CD4-positive, alpha-beta T cell treated with Interleukin-4 for 4 hours (primary cell): ENCODE measurements at regions not wholly inside any gene's neighbourhood (a gene's known extent, or its start where the extent isn't known, plus 50 kb on each side); places are given as distances from the start of the nearest gene placed in this dataset.
"Not testable (repeated sequence)": the region's sequence is repeated elsewhere in the genome, so short reads cannot be mapped to it uniquely, and the experiment has no call there.

Source experiments
- DNase-seq: peaks from one replicate; pipeline ENCODE4 v3.0.0-alpha.2; 2020

DNA sequence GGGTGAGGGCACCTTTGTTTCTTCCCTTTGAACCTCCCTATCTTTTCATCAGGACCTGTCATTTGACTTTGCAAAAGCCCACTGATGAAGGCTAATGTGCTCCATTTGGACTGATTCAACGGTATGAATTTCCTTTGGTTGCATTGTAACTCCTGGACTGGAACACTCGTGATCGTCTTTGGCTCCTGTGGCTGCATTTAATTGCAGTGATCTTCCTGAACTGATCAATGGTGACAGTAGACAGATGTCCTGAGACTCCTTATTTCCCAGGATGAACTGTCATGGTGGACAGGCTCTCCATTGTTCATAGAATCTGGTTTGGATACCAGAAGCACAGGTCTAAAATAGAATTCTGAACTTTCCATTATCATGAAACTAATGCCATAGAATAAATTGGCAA, 224.8 kb upstream of the GAP43 start:
- DNase-seq: no peak

DNA sequence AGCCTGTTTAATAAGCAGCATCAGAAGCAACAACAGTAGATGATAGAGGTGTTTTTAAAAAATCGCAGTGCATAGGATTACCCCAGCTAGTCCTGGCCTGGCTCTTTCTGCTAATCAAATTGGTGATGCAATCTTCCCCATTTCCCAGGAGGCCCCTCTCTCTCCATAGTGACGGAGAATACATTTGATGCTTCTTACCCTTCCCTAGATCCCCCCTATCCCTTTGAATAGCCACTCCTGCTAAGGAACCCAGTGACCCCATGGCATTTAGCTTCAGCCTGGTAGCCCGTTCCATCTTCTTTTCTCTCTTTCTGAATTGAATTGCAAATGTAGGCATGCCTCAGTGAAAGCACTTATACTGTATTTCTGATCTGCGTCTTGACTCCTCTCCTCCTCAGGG, 223.6 kb upstream of the GAP43 start:
- DNase-seq: no peak

DNA sequence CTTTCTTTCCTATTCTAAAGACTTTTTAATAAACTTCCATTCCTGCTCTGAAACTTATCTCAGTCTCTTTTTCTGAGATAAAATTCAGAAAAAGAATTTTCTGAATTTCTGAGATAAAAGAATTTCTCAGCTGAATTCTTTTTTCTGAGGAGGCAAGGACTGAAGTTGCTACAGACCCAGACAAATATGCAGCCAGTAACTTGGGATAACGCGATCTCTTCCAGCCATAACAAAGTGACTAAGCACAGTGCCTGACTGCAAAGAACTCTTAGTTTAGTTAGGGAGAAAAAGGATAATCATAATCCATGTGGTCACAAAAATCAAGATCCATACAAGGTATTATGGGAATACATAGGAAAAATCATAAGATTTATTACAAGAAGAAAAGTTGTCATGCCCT, 222.0 kb upstream of the GAP43 start:
- no peak for DNase-seq

DNA sequence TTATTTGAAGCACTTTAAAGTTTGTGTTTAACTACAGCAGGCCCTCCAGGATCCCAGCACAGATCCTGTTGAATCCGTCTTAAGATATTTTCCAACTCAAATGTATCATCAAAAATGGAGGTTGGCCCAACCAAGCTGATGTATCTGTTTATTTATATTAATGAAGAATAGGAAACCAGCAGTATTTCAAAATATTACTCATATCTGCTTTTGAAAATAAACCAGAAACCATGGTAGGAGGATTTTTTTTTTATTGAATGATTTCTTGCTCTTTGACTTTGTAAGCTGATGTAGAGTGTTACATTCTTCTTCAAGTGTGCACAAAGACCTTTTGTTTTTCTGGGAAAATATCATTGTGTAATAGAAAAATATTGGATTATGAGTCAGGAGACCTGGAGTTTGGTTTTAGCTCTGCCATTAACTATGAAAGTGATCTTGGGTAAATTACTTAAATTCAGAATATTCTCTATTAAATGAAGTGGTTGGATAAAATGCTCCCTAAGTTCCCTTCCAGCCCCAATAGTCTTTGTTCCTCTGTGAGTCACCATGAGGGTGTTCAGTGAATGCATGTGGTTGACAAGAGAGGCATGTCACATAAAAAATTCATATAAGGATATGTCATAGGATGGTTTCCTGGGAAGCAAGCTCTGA, 221.3 kb upstream of the GAP43 start:
- DNase-seq: no peak

DNA sequence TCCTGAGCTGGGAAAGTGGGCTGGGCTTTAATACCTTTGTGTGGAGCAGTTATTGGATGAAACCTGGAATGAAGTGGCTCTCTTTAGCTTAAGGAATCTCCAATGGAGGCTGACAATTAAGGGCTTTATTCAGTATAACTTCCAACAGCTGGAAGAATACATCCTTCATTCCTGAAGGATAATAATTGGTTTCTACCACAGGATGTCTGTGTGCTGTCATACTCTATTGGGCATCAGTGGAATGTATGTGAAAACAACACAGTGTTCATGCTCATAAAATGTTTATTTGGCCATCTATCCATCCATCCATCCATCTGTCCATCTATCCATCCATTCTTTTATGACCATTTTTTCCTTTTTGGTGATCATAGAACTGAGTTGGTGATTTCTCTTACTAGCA, 220.7 kb upstream of the GAP43 start:
- no peak for DNase-seq

DNA sequence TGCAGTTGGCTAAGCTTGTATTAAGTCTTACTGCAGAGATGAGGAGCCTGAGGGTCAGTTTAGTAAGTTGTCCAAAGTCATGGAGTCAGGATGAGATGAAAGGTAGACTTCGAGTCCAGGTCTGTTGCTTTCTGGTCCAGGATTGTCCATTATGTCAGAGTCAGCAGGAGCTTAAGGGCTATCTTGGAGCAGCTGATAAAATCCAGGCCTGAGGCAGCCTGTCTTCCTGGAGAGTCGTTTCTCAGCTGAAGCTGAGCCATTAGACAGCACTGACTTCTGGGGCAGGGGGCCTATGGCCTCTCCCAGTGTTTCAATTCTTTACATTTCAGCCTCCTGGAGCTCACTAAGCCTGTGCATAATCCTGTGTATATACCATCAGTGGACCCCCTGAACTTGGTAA, 219.5 kb upstream of the GAP43 start:
- no peak for DNase-seq

DNA sequence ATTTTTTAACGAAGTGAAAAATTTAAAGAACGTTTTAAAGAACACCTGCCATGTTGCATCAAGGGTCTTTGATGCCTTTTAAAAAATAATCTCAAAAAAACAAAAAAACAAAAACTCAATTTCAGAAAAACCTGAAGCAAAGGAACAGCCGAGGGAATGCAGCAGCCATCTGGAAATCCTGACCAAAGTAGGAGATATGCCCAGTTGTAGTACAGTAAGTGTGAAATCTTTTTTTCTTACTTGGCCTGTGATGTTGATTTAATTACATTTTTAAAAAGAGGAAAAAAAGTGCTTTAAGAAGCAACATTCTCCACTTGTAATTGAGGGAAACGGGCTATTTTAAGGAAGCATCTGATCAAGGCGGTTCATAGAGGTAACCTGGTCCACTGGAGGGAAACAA, 213.7 kb upstream of the GAP43 start:
- DNase-seq: no peak

DNA sequence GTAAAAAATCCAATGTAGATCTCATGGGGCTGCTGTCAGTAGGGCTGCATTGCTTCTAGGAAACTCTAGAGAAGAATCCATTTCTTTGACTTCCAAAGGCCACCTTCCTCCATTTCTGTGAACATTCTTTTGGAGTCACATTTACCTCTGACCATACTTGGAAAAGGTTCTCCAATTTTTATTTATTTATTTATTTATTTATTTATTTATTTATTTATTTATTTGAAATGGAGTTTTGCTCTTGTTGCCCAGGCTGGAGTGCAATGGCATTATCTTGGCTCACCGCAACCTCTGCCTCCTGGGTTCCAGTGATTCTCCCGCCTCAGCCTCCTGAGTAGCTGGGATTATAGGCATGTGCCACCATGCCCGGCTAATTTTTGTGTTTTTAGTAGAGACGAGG, 208.7 kb upstream of the GAP43 start:
- not testable (repeated sequence) for DNase-seq

DNA sequence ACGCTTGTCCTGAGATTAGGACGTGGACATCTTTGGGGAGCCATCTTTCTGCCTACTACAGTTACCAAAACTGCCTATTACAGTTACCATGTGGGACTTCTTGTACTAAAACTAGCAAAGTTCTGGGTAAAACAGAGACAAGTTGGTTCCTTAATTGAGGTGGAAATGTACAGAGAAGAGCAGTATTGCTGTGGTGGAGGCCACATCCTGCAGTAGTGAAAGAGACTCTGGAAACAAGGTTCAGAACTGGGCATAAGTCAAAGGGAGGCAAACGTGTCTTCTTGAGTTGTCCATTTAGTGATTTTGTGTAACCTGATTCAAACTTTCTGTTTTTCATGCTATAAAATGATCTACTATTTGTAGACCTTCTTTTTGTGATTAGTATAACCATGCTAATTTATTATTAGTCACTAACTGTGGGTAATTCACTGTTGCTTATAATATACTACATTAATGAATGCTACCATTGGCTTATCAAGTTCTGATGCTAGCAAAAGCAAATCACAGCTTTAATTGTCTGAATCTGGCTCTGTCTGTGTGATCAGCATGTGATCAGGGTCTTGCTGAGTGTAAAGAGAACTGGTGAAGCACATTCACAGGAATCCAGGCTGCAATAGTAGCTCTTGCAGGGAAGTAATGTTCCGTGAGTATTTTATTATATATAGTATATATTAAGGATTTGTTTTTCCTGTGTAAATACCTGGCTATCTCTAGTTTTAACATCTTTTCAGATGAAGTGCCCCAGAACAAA, 207.9 kb upstream of the GAP43 start:
- no peak for DNase-seq

DNA sequence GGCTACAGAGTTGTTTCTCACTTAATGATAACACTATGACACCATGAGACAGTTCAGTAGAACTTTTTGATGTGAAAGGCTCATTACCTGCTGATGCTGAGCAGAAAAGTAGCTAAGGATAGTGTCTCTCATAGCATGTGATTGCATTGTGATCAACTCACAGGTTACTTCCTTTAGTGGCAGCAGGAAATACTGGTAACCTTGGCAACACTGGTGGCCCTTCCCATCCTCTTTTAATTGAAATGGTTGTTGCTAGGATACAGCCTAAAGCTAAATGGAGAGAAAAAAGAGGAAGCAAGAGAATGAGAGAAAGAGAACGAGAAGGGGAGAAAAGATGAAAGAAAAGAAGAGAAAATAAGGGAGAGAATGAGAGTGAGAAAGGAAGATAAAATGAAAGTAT, 204.7 kb upstream of the GAP43 start:
- DNase-seq: no peak

DNA sequence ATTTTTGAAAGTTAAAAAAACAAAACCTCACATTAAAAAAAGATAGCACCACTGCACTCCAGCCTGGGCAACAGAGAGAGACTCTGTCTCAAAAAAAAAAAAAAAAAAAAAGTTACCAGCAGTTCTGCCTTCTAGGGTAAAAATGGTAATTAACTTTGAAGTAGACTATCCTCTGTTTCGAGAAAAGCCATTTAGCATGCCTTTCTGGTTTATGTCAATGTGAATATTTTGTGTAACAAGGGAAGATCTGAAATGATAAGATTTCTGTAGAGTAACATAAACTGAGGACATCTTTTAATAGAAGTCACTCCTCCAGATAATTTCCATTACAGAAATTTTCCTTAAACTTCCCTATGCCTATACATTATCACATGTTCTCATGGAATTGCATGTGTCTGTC, 203.2 kb upstream of the GAP43 start:
- no peak for DNase-seq

DNA sequence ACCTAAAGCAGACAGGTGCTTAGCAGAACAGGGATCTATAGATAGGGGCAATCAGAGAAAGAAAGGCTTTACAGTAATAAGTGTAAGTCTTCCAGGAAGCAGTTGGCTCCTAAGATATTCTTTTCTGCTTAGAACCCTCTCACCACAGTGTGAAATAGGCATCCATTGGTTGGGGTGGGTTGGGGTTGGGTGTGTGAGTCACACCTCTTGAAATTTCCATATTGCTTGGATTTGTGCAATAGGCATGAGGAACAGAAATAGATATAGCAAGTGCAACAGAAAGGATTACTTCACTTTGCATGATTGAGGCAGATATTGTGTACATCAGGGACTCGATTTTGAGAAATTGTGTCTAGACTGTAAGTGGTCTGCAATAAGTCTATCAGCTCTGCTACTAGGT, 200.1 kb upstream of the GAP43 start:
- DNase-seq: no peak

DNA sequence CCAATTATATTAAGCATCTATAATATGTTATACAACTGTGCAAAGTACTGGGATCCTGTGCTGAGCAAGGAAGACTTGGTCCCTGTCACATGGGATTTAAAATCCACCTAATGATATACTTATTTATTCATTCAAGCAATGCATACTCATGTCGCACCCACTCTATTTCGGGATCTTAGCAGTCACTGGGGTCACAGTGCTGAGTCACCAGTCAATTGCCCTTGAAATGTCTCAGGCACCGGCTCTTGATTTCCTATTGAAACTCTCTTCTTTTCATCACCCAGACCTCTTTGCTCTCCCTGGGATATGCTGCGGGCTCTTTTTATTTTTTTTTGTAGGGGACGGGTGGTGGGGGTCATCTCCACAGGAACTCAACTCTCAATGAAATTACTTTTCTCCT, 194.5 kb upstream of the GAP43 start:
- DNase-seq: no peak

DNA sequence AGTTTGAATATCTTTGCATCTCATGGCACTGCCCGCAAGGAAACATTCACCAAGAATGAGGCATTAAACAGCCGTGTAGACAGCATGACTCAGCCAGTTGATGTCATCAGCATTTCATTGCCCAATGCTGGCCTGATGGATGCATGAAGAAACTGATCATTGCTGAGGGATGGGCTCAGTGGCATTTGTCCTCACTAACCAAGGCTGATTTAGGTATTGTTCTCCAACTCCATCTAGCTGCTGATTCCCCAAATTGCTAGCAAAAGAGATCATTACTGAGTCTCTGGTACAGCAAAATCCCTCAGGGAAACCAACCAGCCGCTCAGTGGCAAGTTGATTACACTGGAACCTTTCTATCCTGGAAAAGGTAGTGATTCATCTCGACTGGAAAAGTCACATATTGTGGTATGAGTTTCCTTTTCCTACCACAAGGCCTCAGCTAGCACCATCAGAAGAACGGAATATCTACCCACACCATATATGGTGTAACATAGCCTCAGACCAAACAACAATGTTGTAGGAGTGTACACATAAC, 186.5 kb upstream of the GAP43 start:
- DNase-seq: no peak

DNA sequence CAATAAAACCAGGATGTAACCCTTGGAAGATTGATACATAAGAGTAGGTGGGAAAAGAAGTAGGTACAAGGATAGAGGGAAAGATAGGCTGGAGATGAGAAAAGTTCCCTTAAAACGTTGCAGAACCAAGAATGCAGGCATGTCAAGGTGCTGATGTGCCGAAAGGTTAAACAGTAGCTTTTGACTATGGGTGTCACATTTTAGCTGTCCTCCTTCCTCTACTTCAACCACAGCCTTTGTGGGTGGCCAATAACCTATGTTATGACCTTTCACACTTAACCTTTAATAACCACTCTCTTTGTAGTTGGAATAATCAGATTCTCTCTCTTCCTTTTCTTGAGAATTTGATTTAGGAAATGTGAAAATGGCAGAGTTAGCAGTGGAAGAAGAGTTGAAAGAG, 184.5 kb upstream of the GAP43 start:
- DNase-seq: no peak

DNA sequence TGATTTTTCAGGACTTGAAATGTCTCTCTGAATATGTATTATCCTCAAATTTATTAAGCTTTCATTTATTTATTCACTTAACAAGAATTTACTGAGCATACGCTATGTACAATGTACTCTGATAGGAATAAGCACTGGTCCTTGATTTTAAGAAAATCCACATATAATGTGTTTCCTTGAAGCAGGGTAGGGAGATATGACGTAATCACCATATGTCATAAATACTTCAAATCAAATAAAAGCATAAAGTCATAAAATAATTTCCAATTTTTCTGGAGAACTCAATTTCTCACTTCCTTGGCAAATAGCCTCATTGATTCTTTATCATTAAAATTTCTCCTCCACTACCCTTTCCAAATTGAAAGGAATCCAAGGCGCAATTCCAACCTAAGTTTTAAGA, 177.8 kb upstream of the GAP43 start:
- DNase-seq: no peak

DNA sequence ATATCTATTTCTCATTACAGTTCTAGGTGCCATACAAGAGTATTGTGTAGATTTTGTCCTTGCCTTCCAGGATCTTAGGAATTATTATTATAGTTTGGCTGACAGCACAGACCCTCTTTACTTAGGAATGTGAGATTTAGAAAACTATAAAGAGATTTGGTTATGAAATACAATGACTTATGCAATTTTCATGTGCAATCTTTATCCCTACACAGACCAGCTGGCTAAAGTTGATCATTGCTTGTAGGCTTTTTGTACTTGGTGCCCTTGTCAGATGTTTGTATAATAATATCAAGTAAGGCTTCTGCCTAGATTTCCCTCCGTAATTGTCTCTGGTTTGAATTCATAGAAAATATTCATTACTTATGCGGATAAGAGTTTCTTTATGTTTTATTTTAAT, 174.5 kb upstream of the GAP43 start:
- DNase-seq: no peak

DNA sequence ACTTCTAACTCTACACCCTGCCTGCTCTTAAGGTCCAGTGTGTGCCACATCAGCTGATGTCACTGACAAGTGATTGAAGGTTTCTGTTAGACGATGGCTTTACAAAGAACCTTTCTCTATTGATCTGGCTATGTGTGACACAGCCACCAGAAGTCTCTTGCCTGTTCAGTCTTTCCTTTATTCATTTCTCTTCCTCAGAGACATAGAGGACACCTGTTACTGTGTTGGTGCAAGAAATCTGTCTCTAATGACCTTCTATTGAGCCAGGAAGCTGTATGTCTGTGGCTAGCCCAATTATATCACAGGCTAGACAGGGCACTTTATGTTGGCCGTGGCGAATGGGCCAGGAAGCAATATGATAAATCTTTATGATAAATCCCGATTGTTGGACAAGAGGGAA, 173.3 kb upstream of the GAP43 start:
- no peak for DNase-seq

DNA sequence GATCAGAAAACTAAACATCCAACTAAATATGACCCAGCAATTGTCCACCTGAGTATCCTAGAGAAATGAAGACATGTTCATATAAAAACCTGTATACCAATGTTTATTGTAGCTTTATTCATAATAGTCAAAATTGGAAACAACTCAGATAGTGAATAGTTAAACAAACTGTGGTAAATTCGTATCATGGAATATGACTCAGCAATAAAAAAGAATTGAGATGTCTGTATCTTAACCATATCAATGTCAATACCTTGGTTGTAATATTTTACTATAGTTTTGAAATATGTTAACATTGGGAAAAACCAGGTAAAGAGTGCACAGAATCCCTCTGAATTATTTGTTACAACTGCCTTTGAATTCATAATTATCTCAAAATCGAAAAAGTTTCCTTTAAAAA, 159.3 kb upstream of the GAP43 start:
- no peak for DNase-seq

DNA sequence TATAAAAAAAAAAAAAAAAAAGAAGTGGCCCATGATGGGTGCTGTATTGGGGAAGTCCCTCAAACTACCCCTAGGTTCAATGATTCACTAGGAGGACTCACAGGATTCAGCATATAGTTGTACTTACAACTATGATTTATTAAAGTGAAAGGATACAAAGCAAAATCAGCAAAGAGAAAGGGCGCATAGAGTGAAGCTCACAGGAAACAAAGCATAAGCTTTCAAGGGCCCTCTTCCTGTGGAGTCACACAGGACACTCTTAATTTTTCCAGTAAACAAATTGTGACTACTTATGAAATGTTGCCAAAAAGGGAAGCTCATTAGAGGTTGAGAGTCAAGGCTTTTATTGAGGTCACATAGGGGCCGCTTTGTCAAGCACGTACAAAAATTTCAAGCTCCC, 153.7 kb upstream of the GAP43 start:
- no peak for DNase-seq

DNA sequence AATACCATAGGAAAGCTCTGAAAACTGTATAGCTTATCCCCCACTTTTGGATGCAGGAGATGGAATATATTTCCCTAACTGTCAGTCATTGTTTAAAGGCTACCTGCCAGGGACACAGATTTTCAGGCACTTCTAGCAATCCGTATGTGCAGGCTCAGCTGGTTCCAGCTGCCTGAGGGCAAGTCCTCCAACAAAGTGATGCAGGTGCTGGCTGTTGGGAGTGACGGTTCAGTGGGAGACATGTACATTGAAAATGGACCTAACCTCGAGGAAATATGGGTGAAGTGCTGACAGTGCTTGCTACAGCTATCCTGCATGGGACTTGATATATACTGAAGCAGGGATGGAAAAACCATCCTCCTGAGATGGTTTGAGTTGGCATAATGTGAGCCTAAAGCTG, 153.1 kb upstream of the GAP43 start:
- no peak for DNase-seq

DNA sequence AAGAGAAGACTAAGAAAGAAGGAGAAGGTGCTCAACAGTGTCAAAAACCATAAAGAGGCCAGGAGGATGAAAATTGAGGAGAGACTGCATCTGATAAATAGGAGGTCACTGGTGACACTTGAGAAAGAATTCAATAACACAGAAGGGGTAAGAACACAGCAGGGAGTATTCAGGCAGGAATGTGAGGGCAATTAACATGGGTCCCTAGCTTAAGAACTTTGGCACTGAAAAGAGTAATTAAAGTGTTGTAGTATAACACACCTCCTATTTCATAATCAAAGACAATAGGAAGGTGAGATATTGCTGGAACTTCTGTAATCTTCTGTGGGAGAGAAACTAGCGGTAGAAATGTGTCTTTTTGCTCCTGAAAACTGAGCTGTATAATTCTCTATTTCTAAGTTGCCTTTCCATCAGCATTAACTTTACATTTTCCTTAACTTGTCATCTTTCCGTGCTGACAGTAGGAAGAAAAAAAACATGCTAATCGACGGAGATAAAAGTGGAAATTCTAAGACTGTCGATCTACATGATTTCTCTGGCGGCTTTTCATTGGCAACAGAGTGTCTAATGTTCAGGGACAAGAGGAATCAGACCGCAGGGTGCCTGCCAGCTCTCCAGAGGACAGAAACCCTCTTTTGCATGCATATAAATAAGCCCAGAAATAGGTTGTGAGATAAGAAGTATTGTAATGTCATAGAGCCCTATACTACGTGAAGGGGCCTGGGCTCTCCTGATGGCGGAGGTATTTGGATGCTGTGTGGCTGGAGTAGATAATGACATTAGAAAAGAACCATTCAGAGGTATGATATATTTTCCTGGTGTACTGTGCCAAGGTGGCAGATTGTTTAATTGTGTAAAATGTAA, 147.9 kb upstream of the GAP43 start:
- DNase-seq: no peak

DNA sequence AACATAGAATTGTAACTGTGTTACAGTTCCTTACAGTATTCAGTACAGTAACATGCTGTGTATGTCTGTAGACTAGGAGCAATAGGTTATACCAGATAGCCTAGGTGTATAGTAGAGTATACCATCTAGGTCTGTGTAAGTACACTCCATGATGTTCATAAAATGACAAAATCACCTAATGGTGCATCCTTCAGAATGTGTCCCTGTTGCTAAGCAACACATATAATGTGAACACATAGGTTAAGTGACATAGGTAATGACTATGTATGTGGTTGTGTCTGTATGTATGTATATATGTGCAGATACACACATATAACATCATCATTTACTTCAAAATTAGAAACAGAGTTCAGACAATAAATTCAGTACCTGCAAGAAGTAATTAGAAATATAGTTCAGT, 146.8 kb upstream of the GAP43 start:
- DNase-seq: no peak

DNA sequence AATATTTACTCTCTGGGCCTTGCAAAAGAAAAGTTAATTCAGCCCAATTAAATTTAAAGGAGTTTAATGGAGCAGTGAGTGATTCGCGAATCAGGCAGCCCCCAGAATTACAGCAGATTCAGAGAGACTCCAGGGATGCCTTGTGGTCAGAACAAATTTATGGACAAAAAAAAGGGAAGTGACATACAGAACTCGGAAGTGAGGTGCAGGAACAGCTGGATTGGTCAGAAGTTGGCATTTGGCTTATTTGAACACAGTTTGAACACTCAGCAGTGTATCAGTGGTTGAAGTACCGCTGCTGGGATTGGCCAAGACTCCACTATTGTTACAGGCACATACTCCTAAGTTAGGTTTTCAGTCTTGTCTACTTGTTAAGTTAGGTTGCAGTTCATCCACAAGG, 145.0 kb upstream of the GAP43 start:
- no peak for DNase-seq
